CD4-positive, alpha-beta T cell (primary cell): ENCODE measurements at regions not wholly inside any gene's neighbourhood (a gene's known extent, or its start where the extent isn't known, plus 50 kb on each side); places are given as distances from the start of the nearest gene placed in this dataset.

ENCODE experiments used
- ATAC-seq: fragments of 200-7000 bp; cut with Tn5 transposase; one replicate; pipeline ENCODE4 v1.10.0; 2022; ENCODE audit warnings: mild to moderate bottlenecking; ENCODE audit not compliant: poor library complexity
- CTCF ChIA-PET: fragments of 350-600 bp; sonication (Branson Sonifier 250); formaldehyde crosslinking; loops from one replicate; lab custom pipeline; 2021; ENCODE audit warnings: antibody characterized with exemption, inconsistent platforms; lab: Charles Lee
- POLR2A ChIA-PET: fragments of 350-600 bp; sonication (Branson Sonifier 250); formaldehyde crosslinking; loops from one replicate; lab custom pipeline; 2021; ENCODE audit warnings: antibody characterized with exemption, inconsistent platforms; lab: Charles Lee
- DNase-seq, 14 experiments: peaks; one replicate each; pipeline ENCODE4 v3.0.0-alpha.2; 2013 to 2020; ENCODE audit warnings: mixed read lengths in 2 of 14
- H3K27ac ChIP-seq, 2 donors: one replicate each; pipeline versions ENCODE4 v1.5.1 to v1.7.0; 2013; ENCODE audit warnings: low read length in 2 of 2, low read depth in 1 of 2, mild to moderate bottlenecking in 1 of 2
- H3K27me3 ChIP-seq, 2 experiments: 1 replicate in 1 of 2; 2 replicates in 1 of 2; pipeline versions ENCODE4 v1.6.1 to v1.7.0; 2013; ENCODE audit warnings: low read length in 2 of 2, control low read depth in 1 of 2, mild to moderate bottlenecking in 1 of 2, moderate library complexity in 1 of 2; ENCODE audit not compliant: insufficient read depth in 2 of 2, control insufficient read depth in 1 of 2
- H3K36me3 ChIP-seq: one replicate; pipeline ENCODE4 v1.6.1; 2013; ENCODE audit warnings: low read length, control low read depth; ENCODE audit not compliant: insufficient read depth
- H3K4me1 ChIP-seq: one replicate; pipeline ENCODE4 v1.6.1; 2013; ENCODE audit warnings: low read length, control low read depth; ENCODE audit not compliant: insufficient read depth
- H3K4me3 ChIP-seq: one replicate; pipeline ENCODE4 v1.5.1; 2013; ENCODE audit warnings: mild to moderate bottlenecking, low read length, moderate library complexity
- H3K9me3 ChIP-seq, 2 experiments: 1 replicate in 1 of 2; 2 replicates in 1 of 2; pipeline versions ENCODE4 v1.6.1 to v1.7.0; 2013; ENCODE audit warnings: low read length in 2 of 2, mild to moderate bottlenecking in 2 of 2, control low read depth in 1 of 2, moderate library complexity in 1 of 2; ENCODE audit not compliant: control insufficient read depth in 1 of 2, insufficient read depth in 1 of 2
- H3K27ac Mint-ChIP-seq: one replicate; pipeline ENCODE4 v1.8.0; 2020; ENCODE audit warnings: mixed read lengths
- H3K27me3 Mint-ChIP-seq: one replicate; pipeline ENCODE4 v1.8.0; 2021; ENCODE audit warnings: mixed read lengths
- H3K36me3 Mint-ChIP-seq: one replicate; pipeline ENCODE4 v1.8.0; 2021; ENCODE audit warnings: low read depth, mixed read lengths
- H3K4me1 Mint-ChIP-seq: one replicate; pipeline ENCODE4 v1.8.0; 2021; ENCODE audit warnings: low read depth, mixed read lengths
- H3K4me3 Mint-ChIP-seq: one replicate; pipeline ENCODE4 v1.8.0; 2020; ENCODE audit warnings: mild to moderate bottlenecking, mixed read lengths
- H3K9me3 Mint-ChIP-seq: one replicate; pipeline ENCODE4 v1.8.0; 2020; ENCODE audit warnings: mixed read lengths
- CTCF ChIP-seq: fragments of 200-600 bp; IDR thresholded peaks from one replicate; pipeline ENCODE4 v1.8.0; 2022; ENCODE audit warnings: antibody characterized with exemption, mild to moderate bottlenecking
- intact Hi-C, 2 experiments: fragments of 100-400 bp; cut with DNase I in 1 of 2; cut with micrococcal nuclease in 1 of 2; formaldehyde crosslinking; loops; one replicate each; pipeline versions ENCODE4 v1.15.1 to v1.9.0; 2023 to 2025; cut with DNase I, micrococcal nuclease

- Histone ChIP-seq H3K36me3 (no peaks in the 10 kb centered on the region), H3K4me1 (no peaks in the 10 kb centered on the region), H3K4me3 (no peak overlapping the region), H3K27me3 (no peaks in the 10 kb centered on the region), H3K27ac (no peak overlapping the region), H3K9me3 (peaks cover 0 to 9% of the 10 kb centered on the region in 2 experiments)
- Mint-ChIP-seq H3K9me3 (peaks cover 2% of the 10 kb centered on the region), H3K27me3 (no peaks in the 10 kb centered on the region), H3K4me1 (no peaks in the 10 kb centered on the region), H3K27ac (no peak overlapping the region), H3K36me3 (no peaks in the 10 kb centered on the region), H3K4me3 (no peak overlapping the region)
- no peak for TF ChIP-seq CTCF
- DNase-seq (no peak), ATAC-seq (no peak)
- ChIA-PET POLR2A (no interaction called here), CTCF (no interaction called here)
- intact Hi-C loops = no loop called here
Observed at GRCh38 chr10:129078746-129079145, 388.3 kb upstream of the MGMT start.

DNA sequence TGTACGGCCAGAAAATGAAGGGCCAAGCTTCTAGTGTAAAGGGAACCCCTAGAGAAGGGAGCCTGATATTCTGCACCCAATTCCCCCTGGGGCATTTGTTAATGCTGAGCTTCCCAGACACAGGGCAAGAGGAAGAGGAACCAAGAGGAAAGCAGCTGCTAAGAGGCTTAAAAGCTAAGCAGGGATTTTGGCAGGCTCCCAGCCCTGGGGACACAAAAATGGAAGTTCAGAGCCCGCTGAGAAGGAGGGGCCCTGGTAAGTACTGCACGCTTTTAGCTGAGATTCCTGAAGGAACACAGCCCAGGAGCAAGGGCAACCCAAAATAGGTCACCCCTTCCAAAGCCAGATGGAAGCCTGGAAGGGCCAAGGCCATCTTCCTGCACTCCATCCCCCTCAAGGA lies 387.3 kb upstream of the MGMT start:
- DNase-seq = no peak
- Histone ChIP-seq H3K36me3 (no peaks in the 10 kb centered on the region), H3K9me3 (peaks cover 0 to 9% of the 10 kb centered on the region in 2 experiments), H3K4me3 (no peak overlapping the region), H3K27ac (no peak overlapping the region), H3K4me1 (no peaks in the 10 kb centered on the region), H3K27me3 (no peaks in the 10 kb centered on the region)
- no peaks in the 10 kb centered on the region for H3K36me3 Mint-ChIP-seq
- H3K4me3 Mint-ChIP-seq = no peak overlapping the region
- POLR2A ChIA-PET = no interaction called here
- no peaks in the 10 kb centered on the region for H3K27me3 Mint-ChIP-seq
- H3K9me3 Mint-ChIP-seq = peaks cover 2% of the 10 kb centered on the region
- TF ChIP-seq CTCF = no peak
- H3K4me1 Mint-ChIP-seq = no peaks in the 10 kb centered on the region
- ATAC-seq = no peak
- intact Hi-C loops = no loop called here
- no peak overlapping the region for H3K27ac Mint-ChIP-seq
- CTCF ChIA-PET = no interaction called here

DNA sequence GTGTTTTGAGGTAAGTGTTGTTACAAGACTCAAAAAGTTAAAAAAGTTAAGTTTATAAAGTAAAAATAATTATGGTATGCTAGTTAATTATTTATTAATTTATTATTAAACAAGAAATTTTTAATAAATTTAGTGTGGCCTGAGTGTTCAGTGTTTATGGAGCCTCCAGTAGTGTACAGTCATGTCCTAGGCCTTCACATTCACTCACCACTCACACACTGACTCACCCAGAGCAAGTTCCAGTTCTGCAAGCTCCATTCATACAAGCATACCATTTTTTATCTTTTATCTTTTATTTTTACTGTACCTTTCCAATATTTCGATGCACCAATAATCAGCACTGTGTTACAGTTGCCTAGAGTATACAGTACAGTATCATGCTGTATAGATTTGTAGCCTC lies 381.2 kb upstream of the MGMT start:
- Mint-ChIP-seq H3K27me3 (no peaks in the 10 kb centered on the region), H3K36me3 (no peaks in the 10 kb centered on the region), H3K4me1 (no peaks in the 10 kb centered on the region), H3K9me3 (peaks cover 2% of the 10 kb centered on the region), H3K4me3 (no peak overlapping the region), H3K27ac (no peak overlapping the region)
- H3K27me3 ChIP-seq = no peaks in the 10 kb centered on the region
- no peak for TF ChIP-seq CTCF
- H3K36me3 ChIP-seq = no peaks in the 10 kb centered on the region
- H3K27ac ChIP-seq = no peak overlapping the region
- ATAC-seq (no peak), DNase-seq (no peak)
- intact Hi-C loops = no loop called here
- no peaks in the 10 kb centered on the region for H3K9me3 ChIP-seq
- ChIA-PET CTCF (no interaction called here), POLR2A (no interaction called here)
- H3K4me1 ChIP-seq = no peaks in the 10 kb centered on the region
- H3K4me3 ChIP-seq = no peak overlapping the region
